HEK293 (cell line): ENCODE measurements at regions not wholly inside any gene's neighbourhood (a gene's known extent, or its start where the extent isn't known, plus 50 kb on each side); places are given as distances from the start of the nearest gene placed in this dataset.
"Not testable (repeated sequence)": the region's sequence is repeated elsewhere in the genome, so short reads cannot be mapped to it uniquely, and the experiment has no call there.

Source experiments
- CTCF ChIA-PET: fragments of 350-600 bp; formaldehyde crosslinking; extraction: SDS; loops from one replicate; lab custom pipeline; 2021; ENCODE audit warnings: antibody characterized with exemption; lab: Yijun Ruan, JAX
- POLR2A ChIA-PET: fragments of 300-600 bp; formaldehyde crosslinking; extraction: SDS; loops from one replicate; lab custom pipeline; 2020; ENCODE audit warnings: antibody characterized with exemption, inconsistent platforms; lab: Yijun Ruan, JAX
- H3K27ac ChIP-seq: fragments of 200-500 bp; sonication (Bioruptor generic); 2 replicates; pipeline ENCODE4 v1.5.1; 2014; ENCODE audit warnings: low read depth, low read length, control low read depth, inconsistent platforms; ENCODE audit errors: extremely low read depth
- H3K36me3 ChIP-seq, 2 experiments: fragments of 200-500 bp in 1 of 2; sonication (Bioruptor generic) in 1 of 2; 1 replicate in 1 of 2; 2 replicates in 1 of 2; pipeline ENCODE4 v1.5.1; 2014 to 2017; ENCODE audit warnings: inconsistent platforms in 2 of 2, low read length in 2 of 2; ENCODE audit not compliant: control insufficient read depth in 2 of 2, insufficient read depth in 1 of 2
- H3K4me1 ChIP-seq: fragments of 200-500 bp; sonication (Bioruptor generic); 2 replicates; pipeline ENCODE4 v1.5.1; 2014; ENCODE audit warnings: mild to moderate bottlenecking, low read length, inconsistent platforms; ENCODE audit not compliant: control insufficient read depth, insufficient read depth
- H3K4me3 ChIP-seq: 2 replicates; pipeline ENCODE4 v1.5.1; 2011; ENCODE audit warnings: low read depth, mild to moderate bottlenecking, control low read depth, low read length, moderate library complexity
- H3K9me3 ChIP-seq: fragments of 200-500 bp; sonication (Bioruptor generic); 2 replicates; pipeline ENCODE4 v1.5.1; 2014; ENCODE audit warnings: low read depth, low read length, inconsistent platforms; ENCODE audit not compliant: control insufficient read depth, insufficient read depth
- BCL11A ChIP-seq: fragments of 450-650 bp; formaldehyde crosslinking; IDR thresholded peaks from 2 replicates; pipeline ENCODE4 v1.5.1; 2016; ENCODE audit warnings: low read depth, missing biosample characterization, missing genetic modification characterization
- BCL11B ChIP-seq: fragments of 450-650 bp; formaldehyde crosslinking; IDR thresholded peaks from 2 replicates; pipeline ENCODE4 v1.5.1; 2016; ENCODE audit warnings: low read depth, missing biosample characterization, missing genetic modification characterization
- GLIS2 ChIP-seq: fragments of 450-650 bp; formaldehyde crosslinking; IDR thresholded peaks from 2 replicates; pipeline ENCODE4 v1.5.1; 2016; ENCODE audit warnings: missing biosample characterization, missing genetic modification characterization
- HOXA7 ChIP-seq: sonication (generic); formaldehyde crosslinking; IDR thresholded peaks from 2 replicates; pipeline ENCODE4 v1.8.1; 2022; ENCODE audit warnings: missing genetic modification reagents, borderline replicate concordance
- KLF1 ChIP-seq: fragments of 450-650 bp; formaldehyde crosslinking; IDR thresholded peaks from 2 replicates; pipeline ENCODE4 v1.5.1; 2016; ENCODE audit warnings: missing biosample characterization, missing genetic modification characterization
- KLF8 ChIP-seq: fragments of 450-650 bp; formaldehyde crosslinking; IDR thresholded peaks from 2 replicates; pipeline ENCODE4 v1.5.1; 2016; ENCODE audit warnings: missing biosample characterization, missing genetic modification characterization
- SCRT2 ChIP-seq: fragments of 450-650 bp; formaldehyde crosslinking; IDR thresholded peaks from 2 replicates; pipeline ENCODE4 v1.5.1; 2016; ENCODE audit warnings: missing biosample characterization, missing genetic modification characterization
- ZBTB1 ChIP-seq: fragments of 450-650 bp; formaldehyde crosslinking; IDR thresholded peaks from 2 replicates; pipeline ENCODE4 v1.5.1; 2016; ENCODE audit warnings: missing biosample characterization, missing genetic modification characterization
- ZBTB17 ChIP-seq: fragments of 450-650 bp; formaldehyde crosslinking; IDR thresholded peaks from 2 replicates; pipeline ENCODE4 v1.5.1; 2016; ENCODE audit warnings: missing biosample characterization, missing genetic modification characterization
- ZBTB8A ChIP-seq: fragments of 450-650 bp; formaldehyde crosslinking; IDR thresholded peaks from 2 replicates; pipeline ENCODE4 v1.5.1; 2016; ENCODE audit warnings: missing biosample characterization, missing genetic modification characterization
- ZFP37 ChIP-seq: fragments of 450-650 bp; formaldehyde crosslinking; IDR thresholded peaks from 2 replicates; pipeline ENCODE4 v1.5.1; 2016; ENCODE audit warnings: missing biosample characterization, missing genetic modification characterization
- ZNF112 ChIP-seq: fragments of 450-650 bp; formaldehyde crosslinking; IDR thresholded peaks from 2 replicates; pipeline ENCODE4 v1.5.0; 2017; ENCODE audit warnings: missing biosample characterization, missing genetic modification characterization
- ZNF16 ChIP-seq: fragments of 450-650 bp; formaldehyde crosslinking; IDR thresholded peaks from 2 replicates; pipeline ENCODE4 v1.5.1; 2016; ENCODE audit warnings: low read depth, missing biosample characterization, missing genetic modification characterization
- ZNF223 ChIP-seq: fragments of 450-650 bp; formaldehyde crosslinking; IDR thresholded peaks from 2 replicates; pipeline ENCODE4 v1.5.1; 2016; ENCODE audit warnings: missing biosample characterization, missing genetic modification characterization
- ZNF24 ChIP-seq: fragments of 450-650 bp; formaldehyde crosslinking; IDR thresholded peaks from 2 replicates; pipeline ENCODE4 v1.5.1; 2016; ENCODE audit warnings: missing biosample characterization, missing genetic modification characterization
- ZNF473 ChIP-seq: fragments of 450-650 bp; formaldehyde crosslinking; IDR thresholded peaks from 2 replicates; pipeline ENCODE4 v1.5.1; 2017; ENCODE audit warnings: missing biosample characterization, missing genetic modification characterization
- ZNF623 ChIP-seq: fragments of 450-650 bp; formaldehyde crosslinking; IDR thresholded peaks from 2 replicates; pipeline ENCODE4 v1.5.1; 2016; ENCODE audit warnings: missing biosample characterization, missing genetic modification characterization
- ZNF626 ChIP-seq: fragments of 450-650 bp; sonication (Bioruptor Pico); formaldehyde crosslinking; IDR thresholded peaks from 2 replicates; pipeline ENCODE4 v1.5.1; 2018; ENCODE audit warnings: missing biosample characterization, missing genetic modification characterization, inconsistent platforms
- ZNF645 ChIP-seq: fragments of 450-650 bp; formaldehyde crosslinking; IDR thresholded peaks from 2 replicates; pipeline ENCODE4; 2016; ENCODE audit warnings: missing biosample characterization, missing genetic modification characterization
- ZNF843 ChIP-seq: fragments of 450-650 bp; formaldehyde crosslinking; IDR thresholded peaks from 2 replicates; pipeline ENCODE4 v1.5.1; 2016; ENCODE audit warnings: missing biosample characterization, missing genetic modification characterization
- TF ChIP-seq, protein P1 (sequence below): fragments of 450-650 bp; formaldehyde crosslinking; IDR thresholded peaks from 2 replicates; pipeline ENCODE4 v1.5.1; 2016; ENCODE audit warnings: missing biosample characterization, missing genetic modification characterization
- TF ChIP-seq, protein P2 (sequence below): fragments of 450-650 bp; formaldehyde crosslinking; IDR thresholded peaks from 2 replicates; pipeline ENCODE4 v1.5.1; 2016; ENCODE audit warnings: missing biosample characterization, missing genetic modification characterization

- TF ChIP-seq ZNF473 (tag by site-specific recombination) (no peak), GLIS2 (tag by site-specific recombination) (no peak), ZFP37 (no peak), ZNF626 (tag by site-specific recombination) (no peak), ZBTB17 (tag by site-specific recombination) (no peak), ZNF16 (tag by site-specific recombination) (no peak), ZNF843 (tag by site-specific recombination) (no peak)
- TF ChIP-seq, protein P1, sequence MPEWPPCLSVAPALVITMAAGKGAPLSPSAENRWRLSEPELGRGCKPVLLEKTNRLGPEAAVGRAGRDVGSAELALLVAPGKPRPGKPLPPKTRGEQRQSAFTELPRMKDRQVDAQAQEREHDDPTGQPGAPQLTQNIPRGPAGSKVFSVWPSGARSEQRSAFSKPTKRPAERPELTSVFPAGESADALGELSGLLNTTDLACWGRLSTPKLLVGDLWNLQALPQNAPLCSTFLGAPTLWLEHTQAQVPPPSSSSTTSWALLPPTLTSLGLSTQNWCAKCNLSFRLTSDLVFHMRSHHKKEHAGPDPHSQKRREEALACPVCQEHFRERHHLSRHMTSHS (tag by site-specific recombination) = no peak
Observed at GRCh38 chr9:78994471-78994870, 577.3 kb upstream of the TLE4 start (continued).

DNA sequence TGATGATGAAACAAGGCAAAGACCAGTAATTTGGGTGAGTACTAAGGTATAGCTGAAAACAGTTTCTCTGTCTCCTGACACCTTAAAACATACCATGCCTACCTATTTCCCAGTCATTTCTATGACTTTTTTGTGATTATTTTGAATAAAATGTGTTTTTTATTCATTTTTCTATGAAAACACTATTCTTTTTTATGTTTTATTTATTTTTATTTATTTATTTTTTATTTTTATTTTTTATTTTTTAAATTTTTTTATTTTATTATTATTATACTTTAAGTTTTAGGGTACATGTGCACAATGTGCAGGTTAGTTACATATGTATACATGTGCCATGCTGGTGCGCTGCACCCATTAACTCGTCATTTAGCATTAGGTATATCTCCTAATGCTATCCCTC lies 576.8 kb upstream of the TLE4 start:
- CTCF ChIA-PET, H3K9me3 ChIP-seq, H3K4me1 ChIP-seq, POLR2A ChIA-PET, H3K4me3 ChIP-seq, H3K36me3 ChIP-seq, H3K27ac ChIP-seq: not testable (repeated sequence)

- ChIA-PET CTCF (no interaction called here), POLR2A (no interaction called here)
- TF ChIP-seq ZBTB8A (no peak), BCL11A (tag by site-specific recombination) (no peak), ZBTB1 (no peak), KLF8 (no peak)
- no peak overlapping the region for H3K27ac ChIP-seq
- no peaks in the 10 kb centered on the region for H3K36me3 ChIP-seq
- H3K4me1 ChIP-seq = no peaks in the 10 kb centered on the region
- no peaks in the 10 kb centered on the region for H3K9me3 ChIP-seq
- H3K4me3 ChIP-seq = no peak overlapping the region
Observed at GRCh38 chr9:78997296-78997695, 574.5 kb upstream of the TLE4 start.

DNA sequence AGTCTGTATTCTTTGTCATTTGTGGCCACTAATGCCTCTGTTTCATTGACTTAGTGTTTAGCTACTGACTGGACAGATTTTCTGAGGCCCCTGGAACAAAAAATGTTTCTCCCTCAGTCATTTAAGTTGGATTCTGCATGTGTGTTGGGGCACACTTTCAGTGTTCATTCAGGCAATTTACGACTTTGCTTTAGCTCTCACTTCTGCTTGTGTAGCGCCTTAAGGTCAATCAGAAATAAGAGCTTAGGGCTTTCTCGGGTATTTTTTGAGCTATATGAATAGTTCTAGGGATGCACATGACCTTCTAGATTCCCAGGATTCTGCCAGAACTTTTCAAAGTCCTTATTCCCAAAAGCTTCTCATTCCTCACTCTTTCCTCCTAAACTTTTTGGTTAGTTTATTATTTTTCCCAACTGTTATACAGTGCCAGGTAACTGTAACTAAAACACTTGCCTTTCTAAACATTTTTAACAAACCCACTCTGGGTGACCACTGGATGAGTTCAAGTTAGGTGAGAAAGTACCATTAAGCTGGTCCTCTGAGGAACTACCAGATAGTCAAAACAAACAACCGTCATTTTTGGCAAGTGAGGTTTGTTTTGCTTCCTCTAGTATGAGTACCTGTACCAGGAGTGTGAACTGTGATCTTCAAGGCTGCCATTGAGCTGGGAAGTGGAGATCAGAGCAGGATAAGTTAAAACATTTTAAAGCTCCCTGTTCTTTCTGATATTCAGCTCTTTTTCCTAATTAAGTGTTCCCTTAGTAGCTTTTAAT lies 571.3 kb upstream of the TLE4 start:
- POLR2A ChIA-PET = no interaction called here
- TF ChIP-seq ZNF112 (tag by site-specific recombination) (no peak), ZNF24 (tag by site-specific recombination) (no peak), BCL11B (tag by site-specific recombination) (no peak), HOXA7 (CRISPR knock-in tag) (no peak), ZNF623 (tag by site-specific recombination) (no peak), ZNF223 (tag by site-specific recombination) (no peak), KLF1 (tag by site-specific recombination) (no peak), ZNF645 (tag by site-specific recombination) (no peak), SCRT2 (tag by site-specific recombination) (no peak)
- TF ChIP-seq, protein P2, sequence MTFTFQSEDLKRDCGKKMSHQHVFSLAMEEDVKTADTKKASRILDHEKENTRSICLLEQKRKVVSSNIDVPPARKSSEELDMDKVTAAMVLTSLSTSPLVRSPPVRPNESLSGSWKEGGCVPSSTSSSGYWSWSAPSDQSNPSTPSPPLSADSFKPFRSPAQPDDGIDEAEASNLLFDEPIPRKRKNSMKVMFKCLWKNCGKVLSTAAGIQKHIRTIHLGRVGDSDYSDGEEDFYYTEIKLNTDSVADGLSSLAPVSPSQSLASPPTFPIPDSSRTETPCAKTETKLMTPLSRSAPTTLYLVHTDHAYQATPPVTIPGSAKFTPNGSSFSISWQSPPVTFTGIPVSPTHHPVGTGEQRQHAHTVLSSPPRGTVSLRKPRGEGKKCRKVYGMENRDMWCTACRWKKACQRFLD = no peak
- H3K4me3 ChIP-seq = no peak overlapping the region

More for the DNA sequence above, 571.3 kb upstream of the TLE4 start:
- H3K36me3 ChIP-seq = no peaks in the 10 kb centered on the region
- CTCF ChIA-PET = interaction anchor here (0.5 to 0.6 kb wide), 2 partner anchors 223 to 703 kb away, joined by 3 read pairs; no protein-coding TSS in a partner anchor
- H3K4me1 ChIP-seq = no peaks in the 10 kb centered on the region
- H3K9me3 ChIP-seq = no peaks in the 10 kb centered on the region
- no peak overlapping the region for H3K27ac ChIP-seq
